ENCODE measurements at regions not wholly inside any gene's neighbourhood (a gene's known extent, or its start where the extent isn't known, plus 50 kb on each side); places are given as distances from the start of the nearest gene placed in this dataset.

GRCh38 chr2:126085011-126085795 lies 570.8 kb upstream of the GYPC start:
- TF ChIP-seq POLR2AphosphoS5 (IDR thresholded peaks at IDR 0.05) = no peak
- no peak for TF ChIP-seq EP300 (IDR thresholded peaks at IDR 0.05)
